HG02610 (cell line): ENCODE measurements at regions not wholly inside any gene's neighbourhood (a gene's known extent, or its start where the extent isn't known, plus 50 kb on each side); places are given as distances from the start of the nearest gene placed in this dataset.
"Not testable (repeated sequence)": the region's sequence is repeated elsewhere in the genome, so short reads cannot be mapped to it uniquely, and the experiment has no call there.

Source experiments
- ATAC-seq: cut with Tn5 transposase; IDR thresholded peaks from one replicate; pipeline ENCODE4 v1.9.1; 2021; ENCODE audit warnings: mild to moderate bottlenecking, moderate library complexity; ENCODE audit not compliant: unreplicated experiment

DNA sequence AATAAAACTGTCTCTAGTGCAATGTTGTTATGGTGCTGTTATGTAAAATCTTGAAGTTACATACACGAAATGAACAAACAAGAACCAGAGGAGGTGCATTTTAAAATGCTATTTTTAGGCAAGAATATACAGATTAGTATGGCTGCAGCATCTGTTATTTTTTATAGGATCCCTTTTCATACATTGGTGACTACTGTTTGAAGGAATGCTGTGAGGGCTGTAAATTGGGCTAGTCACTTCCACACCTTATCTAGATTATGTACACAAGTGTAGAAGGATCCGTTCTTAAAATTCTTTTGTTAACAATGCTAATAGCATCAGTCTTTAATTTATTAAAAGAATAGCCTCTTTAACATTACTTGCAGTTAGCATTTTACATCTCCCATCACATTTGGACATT, 284.3 kb upstream of the MDGA2 start:
- ATAC-seq = no peak

DNA sequence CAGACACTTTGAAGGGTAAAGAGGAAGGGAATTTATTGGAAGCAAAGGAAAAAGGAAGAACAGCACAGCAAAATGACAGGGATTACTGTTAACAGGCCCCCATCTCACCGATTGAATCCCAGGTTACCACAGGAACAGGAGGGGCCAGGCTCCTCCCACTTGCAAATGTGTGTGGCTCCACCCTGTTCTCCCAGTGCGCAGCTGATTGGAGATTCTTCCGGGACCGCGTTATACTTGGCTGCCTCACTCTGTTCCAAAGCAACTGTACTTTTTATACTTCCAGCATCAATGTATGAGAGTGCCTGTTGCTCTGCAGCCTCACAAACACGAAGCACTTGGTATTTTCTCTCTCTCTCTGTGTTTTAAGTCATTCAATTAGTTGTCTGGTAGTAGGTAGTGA, 273.6 kb upstream of the MDGA2 start:
- no peak for ATAC-seq

DNA sequence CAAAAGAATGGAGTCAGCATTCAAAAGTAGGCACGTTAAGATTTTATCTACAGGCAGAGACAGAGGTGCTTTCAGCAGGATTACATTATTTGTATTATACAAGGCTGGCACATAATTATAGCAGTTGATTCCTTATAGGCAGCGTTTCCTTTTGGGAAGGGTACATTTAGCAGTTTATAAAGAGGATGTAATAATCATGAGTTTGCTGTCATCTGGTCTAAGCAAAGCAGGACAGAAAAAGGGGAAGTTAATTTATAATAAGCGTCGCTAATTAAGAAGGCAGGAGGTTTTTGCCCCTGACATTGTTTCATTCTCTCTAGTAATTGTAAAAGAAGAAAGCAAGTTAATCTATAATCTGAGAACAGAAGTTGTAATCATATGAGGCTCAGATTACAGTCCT, 259.9 kb upstream of the MDGA2 start:
- ATAC-seq = no peak

DNA sequence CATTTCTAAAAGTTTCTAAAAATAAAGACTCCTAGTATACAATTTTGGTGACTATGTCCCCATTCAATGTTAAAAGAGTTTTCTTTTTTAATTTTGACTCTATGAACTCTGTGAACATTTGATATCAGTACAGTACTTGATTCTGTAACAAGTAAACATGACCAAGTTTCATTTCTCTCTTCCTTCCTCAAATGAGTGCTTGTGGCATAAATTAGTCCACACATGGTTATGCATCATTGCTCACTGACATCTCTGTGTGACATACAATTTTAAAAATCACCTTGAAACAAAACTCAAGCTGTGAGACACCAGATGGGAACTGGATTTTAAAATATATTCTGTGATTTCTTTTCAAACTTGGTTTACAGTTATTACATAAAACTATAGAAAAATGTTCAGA, 253.9 kb upstream of the MDGA2 start:
- peak; percentile 89 for ATAC-seq

DNA sequence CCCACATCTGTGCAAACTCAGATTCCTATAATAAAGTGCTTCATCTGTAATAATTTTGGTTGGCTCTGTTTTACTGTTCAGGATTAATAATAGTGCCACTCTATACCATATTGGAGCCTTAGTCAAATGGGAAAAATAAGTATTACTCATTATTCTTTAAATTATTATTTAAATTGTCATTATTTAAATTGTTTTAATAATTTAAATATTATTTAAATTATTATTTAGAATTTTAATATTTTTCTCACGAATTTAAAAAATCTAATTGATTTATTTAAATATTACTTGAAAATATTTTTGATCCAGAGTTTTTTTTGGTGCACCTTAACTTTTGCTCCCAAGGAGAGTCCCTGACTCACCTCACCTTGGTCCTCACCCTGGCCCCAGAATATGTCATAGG, 245.7 kb upstream of the MDGA2 start:
- no peak for ATAC-seq

DNA sequence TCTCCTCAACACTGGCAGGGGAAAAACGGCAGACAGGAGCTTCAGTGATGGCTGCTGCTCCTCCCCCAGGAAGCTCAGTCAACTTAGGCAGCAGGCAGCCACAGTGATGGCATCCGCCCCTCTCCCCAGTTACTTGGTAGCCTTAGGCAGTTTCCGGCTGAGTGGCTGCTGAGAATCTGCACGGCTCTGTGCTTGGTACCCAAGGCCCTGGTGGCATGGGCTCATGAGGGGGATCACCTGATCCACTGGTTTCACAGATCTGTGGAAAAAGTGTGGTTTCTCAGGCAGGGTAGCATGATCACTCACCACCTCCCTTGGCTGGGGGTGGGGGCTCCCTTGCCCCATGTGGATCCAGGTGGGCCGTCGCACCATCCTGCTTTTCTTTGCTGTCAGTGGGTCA, 244.6 kb upstream of the MDGA2 start:
- ATAC-seq = no peak

DNA sequence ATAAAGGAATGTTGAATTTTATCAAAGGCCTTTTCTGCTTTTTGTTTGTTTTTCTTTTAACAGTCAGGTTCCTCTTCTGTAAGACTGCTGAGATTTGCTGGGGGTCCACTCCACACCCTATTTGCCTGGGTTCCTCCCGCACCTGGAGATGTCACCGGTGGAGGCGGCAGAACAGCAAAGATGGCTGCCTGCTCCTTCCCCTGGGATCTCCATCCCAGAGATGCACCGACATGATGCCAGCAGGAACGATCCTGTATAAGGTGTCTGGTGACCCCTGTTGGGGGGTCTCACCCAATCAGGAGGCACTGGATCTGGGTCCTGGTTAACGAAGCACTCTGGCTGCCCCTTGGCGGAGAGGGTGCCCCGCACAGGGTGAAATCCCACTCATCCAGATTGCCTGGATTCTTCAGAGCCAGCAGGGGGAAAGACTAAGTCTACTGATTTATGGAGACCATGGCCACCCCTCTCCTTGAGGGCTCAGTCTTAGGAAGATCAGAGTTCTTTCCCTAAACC, 244.0 kb upstream of the MDGA2 start:
- no peak for ATAC-seq

DNA sequence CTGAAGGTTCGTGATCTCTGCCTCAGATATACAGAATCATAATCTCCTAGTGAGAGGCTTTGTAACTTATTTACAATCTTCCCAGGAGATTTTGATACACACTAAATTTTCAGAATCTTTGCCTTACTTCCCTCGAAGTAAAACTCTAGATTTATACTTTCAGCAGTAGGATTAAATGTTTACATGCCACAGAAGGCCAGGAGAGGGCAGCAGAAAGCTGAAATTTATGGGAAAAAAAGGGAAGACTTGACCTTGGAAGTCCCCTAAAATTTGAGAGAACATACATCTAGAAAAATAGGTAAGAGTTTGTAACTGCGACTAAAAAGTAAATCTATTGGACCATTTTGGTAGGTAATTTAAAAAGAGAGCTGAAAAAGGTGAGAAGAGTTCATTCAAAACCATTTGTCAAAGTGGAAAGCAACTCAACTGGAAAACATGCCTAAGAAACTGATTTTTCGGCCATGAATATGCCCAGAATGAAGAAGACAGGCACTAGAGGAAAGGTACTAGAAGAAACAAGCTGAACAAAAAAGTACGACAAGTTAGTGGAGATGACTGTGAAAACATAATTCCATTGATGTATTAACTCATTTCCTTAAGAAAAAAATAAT, 242.0 kb upstream of the MDGA2 start:
- ATAC-seq = no peak

DNA sequence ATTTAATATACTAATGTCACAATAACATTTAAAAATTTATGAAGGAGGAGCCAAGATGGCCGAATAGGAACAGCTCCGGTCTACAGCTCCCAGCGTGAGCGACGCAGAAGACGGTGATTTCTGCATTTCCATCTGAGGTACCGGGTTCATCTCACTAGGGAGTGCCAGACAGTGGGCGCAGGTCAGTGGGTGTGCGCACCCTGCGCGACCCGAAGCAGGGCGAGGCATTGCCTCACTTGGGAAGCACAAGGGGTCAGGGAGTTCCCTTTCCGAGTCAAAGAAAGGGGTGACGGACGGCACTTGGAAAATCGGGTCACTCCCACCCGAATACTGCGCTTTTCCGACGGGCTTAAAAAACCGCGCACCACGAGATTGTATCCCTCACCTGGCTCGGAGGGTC, 225.7 kb upstream of the MDGA2 start:
- not testable (repeated sequence) for ATAC-seq

DNA sequence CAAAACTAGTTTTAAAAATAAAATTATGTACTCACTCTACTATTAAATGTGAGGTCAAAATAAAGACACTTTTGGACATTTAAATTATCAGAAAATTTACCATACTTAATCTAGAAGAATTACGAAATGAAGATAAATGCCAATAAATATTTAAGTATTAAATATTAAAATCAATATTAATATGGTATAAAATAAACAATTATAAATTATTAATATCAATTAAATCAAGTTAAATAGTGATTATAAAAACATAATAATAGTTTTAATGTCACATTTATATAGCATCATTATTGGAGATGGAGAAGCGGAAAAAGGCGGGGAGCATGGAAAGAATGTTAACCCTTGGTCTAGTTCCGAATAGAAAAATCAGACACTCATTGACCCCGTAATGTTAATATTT, 224.3 kb upstream of the MDGA2 start:
- no peak for ATAC-seq

DNA sequence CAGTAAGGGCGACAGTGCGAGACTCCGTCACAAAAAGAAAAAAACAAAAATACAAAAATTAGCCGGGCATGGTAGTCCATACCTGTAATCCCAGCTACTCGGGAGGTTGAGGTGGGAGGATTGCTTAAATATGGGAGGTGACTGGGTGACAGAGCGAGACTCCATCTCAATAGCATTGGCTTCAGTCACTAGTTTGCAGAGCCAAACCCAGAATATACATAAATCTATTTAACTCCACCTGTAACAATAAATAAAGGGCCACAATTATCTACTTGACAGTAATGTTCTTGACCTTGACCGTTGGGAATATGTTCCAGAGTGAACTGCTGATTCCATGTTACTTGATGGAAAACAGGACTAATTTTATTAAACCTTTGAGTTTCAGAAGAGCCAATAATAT, 198.9 kb upstream of the MDGA2 start:
- ATAC-seq = no peak

DNA sequence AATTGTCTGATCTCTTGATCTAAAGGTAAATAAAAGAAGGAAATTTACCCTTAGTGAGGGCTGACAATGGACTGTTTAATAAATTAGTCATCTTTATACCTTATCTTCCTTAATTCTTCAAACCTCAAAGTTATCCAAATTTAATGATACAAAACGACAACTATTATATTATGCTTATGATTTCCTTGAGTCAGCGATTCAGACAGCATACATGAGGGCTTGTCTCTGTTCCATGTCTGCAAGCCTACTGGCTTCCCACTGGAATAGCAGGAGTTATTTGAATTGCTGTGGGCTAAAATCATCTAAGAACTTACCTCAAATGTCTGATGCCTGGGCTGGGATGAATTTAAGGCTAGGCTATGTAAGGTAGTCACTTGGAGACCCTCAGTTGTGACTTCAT, 197.2 kb upstream of the MDGA2 start:
- ATAC-seq = no peak

DNA sequence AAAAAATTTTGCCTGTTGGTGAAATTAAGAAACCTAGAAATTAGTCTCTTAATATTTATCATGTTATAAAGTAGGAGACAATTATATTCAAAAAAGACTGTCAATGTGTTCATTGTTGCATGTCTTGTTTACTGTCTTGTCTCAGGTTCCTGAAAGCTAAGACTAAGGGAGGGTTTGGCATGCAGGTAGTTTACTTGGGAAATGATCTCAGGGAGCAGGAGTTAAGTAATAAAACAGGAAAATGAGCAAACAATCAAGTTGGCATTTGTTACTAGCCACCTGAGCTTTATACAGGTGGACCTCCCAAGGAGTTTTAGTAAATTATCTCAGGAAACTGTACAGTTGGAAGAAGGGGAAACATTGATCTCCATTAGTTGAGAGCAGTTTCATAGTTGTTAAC, 188.0 kb upstream of the MDGA2 start:
- no peak for ATAC-seq

DNA sequence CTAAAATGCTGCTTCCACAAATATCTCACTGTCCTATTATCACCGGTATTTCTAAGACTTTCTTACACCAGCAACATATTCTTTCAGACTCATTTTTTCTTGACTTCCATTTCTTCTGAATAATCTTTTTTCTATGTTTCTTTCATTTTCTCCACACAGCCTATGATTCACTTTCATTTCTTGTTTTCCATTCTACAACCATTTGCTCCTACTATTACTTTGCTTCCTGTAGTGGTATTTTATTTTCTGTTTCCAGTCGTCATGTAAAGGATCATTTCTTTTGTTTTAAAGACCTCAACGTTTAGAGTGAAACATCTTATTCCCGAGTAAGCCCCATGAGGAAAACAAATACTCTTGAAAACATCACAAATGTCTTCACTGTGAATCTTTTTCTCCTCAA, 182.2 kb upstream of the MDGA2 start:
- ATAC-seq = peak; percentile 58

DNA sequence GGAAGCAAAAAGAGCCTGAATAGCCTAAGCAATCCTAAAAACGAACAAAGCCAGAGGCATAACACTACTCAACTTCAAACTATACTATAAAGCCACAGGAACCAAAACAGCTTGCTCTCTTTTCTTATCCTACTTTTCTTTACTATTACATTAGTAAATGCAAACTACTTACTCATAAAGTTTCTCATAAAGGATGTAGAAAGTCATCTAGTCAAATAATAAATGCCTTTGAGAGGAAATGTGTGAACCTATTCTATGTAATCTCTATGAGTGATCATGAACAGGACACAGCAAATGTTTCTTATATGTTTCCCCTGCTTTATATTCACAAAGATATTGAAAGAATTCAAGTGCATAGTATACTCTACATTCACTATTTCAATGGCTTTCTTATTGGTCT, 176.9 kb upstream of the MDGA2 start:
- no peak for ATAC-seq

DNA sequence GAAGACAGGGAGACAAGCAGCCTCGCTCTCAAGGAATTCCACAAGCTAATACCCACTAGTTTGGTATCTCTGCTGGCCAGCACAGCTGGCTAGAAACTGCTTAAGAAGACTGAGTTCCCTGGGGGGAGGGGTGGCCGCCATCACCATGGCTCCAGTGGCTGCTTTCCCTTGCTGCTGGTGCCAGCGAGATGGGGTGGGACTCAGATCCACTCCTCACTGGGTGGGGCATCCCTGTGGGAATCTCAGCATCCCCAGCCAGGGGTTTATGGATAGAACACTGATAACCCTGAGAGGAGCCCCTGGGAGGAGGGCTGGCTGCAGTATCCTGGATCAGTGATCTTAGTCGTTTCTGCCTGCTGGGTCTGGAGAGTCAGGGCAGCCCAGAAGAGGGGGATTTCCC, 170.6 kb upstream of the MDGA2 start:
- ATAC-seq = no peak

DNA sequence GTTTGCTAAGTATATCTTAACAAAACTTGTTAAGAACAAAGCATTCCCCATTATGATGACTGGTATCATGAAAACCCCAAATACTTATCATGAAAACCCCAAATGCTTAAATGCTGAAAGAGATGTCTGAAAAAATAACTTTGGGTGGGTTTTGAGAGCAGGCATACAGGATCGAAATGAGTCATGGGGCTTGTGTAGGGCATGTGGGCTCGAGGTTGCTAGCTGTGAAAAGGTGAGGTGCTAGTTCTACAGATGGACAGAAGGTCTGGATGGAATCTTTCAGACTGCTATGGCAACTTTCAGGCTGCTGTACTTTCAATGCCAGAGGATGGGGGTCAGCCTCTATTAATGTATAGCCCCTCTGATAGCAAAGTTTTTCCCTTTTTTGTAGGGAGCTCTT, 167.8 kb upstream of the MDGA2 start:
- ATAC-seq = peak; percentile 43

DNA sequence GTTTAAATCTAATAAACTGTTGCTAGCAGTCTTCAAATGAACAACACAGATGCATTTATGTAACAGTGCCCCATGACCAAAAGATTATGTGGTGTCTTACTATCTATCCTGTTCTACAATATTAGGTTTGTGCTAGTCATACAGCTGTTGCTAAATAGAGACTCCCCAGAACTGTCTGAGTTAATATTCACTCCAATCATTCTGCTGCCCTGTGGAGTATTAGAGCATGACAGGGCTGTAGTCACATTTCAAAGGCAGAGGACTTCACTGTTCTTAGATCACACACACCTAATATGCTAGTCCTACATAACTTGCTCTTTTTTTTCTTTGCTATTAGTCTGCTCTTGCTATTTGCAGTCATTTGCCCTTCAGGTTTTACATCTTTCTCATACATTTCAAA, 157.6 kb upstream of the MDGA2 start:
- no peak for ATAC-seq

DNA sequence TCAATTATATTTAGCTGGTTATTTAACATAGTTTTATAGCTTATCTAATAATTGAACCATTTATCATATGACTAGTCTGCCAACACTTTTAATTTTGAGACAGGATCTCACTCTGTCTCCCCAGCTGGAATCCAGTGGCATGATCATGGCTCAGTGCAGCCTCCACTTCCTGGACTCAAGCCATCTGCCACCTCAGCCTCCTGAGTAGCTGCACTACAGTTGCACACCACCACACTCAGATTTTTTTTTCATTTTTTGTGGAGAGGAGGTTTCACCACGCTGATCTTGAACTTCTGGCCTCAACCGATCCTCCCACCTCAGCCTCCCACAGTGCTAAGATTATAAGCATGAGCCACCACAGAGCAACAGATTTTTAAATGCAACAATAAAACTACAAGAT, 151.4 kb upstream of the MDGA2 start:
- no peak for ATAC-seq

DNA sequence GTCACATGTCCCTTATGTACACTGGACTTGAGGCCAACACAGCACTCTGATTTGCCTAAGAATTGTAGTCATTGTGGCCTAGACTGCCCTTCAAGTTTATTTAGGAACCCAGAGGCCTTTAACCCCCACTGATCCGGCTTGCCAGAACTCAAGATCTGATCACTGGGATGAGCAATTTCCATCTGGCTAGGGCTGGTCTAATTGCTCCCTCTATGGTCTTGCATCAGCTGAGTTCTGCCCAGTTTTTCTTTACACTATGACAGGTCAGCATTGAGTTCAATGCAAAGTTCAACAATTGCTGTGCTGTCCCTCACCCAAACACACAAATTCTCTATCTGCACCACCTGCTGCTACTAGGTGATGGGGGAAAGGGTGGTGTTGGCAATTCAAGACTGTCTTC, 146.9 kb upstream of the MDGA2 start:
- no peak for ATAC-seq

DNA sequence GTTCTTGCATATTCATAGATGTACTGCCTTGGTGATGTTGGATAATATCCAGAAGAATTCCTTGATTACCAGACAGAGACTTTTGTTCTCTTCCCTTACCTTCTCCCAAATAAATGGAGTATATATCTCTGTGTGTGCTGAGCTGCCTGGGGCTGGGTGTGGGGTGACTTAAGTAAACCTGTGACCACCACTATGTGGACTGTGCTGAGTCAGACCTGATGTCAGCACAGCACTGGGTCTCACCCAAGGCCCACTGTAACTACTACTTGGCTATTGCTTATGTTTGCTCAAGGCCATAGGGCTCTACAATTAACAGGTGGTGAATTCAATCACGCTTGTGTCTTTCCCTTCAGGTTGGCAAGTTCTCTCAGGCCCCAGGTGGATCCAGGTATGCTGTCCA, 145.7 kb upstream of the MDGA2 start:
- ATAC-seq = no peak

DNA sequence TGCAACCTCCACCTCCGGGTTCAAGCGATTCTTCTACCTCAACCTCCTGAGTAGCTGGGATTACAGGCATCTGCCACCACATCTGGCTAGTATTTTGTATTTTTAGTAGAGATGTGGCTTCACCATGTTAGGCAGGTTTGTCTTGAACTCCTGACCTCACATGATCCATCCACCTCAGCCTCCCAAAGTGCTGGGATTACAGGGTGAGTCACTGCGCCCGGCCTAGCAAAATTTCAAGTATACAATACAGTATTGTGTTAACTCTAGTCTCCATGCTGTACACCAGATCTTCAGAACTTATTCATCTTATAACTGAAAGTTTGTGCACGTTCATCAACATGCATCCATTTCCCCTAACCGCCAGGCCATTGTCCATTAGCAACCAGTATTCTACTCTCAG, 115.1 kb upstream of the MDGA2 start:
- no peak for ATAC-seq

DNA sequence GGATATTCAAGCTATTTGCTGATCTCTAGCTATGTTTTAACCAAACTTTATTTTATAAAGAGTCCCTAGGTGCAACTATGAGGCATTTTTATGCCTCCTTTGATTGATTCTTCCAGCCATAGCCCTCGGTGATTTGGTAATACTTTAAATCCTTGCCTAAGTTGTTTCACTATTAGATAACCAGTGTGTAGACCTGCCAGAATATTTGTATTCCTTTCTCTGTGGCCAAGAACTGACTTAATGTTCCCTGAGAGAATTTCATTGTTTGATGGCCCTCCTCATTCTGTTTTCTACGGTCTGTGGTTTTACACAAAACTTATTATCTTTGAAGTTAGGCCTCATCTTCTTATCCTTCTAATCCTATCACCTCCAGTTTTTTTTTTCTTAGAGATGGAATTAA, 109.7 kb upstream of the MDGA2 start:
- ATAC-seq = no peak

DNA sequence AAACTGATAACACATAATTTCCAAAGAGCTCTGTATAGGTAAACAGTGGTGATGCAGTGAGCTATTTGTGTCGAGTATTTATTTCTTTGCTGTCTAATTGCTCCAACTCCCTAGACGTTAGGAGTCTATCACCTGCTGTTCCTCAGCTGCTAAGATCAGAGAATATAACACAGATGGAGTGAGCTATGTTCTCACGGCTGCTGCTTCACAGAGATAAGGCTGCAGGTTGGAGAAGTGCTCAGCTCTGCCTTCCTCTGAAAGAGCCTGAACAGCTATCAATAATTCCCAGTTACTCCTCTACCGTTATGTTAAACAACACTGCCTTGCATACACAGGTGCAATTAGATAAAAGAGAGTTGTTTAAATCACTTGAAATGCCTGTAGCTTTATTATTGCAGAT, 103.2 kb upstream of the MDGA2 start:
- no peak for ATAC-seq
